ENCODE measurements at regions not wholly inside any gene's neighbourhood (a gene's known extent, or its start where the extent isn't known, plus 50 kb on each side); places are given as distances from the start of the nearest gene placed in this dataset.

DNA sequence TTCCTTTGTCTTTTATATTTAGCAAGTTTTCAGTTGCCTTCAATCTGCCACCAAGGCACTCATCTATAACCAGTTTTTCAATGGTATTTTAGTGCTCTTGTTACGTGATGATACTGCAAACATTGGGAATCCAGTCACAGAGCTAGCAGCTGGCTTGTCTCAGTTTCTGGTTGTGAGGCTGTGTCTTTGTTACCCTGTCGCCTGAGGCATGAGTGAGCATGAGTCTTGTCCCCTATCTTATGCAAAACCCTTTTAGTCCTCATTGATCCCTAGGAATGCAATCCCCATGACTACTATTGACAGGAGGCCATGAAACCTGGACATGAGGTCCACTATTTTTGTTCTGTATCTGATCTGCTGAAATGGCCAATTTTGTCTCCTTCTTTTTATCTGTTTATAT lies 391.0 kb downstream of the LMO7 start:
- TF ChIP-seq CTCF (IDR thresholded peaks at IDR 0.05; ENCODE audit: unreplicated experiment in 3 of 3), result no peak
- no peaks in the 10 kb centered on the region for H3K27me3 Mint-ChIP-seq (ENCODE audit: low read depth)
- peaks cover 4% of the 10 kb centered on the region for H3K9me3 Mint-ChIP-seq
- H3K4me1 Mint-ChIP-seq, result no peaks in the 10 kb centered on the region
- no peak overlapping the region for H3K4me3 Mint-ChIP-seq
- H3K36me3 Mint-ChIP-seq (ENCODE audit: low read depth), result no peaks in the 10 kb centered on the region
- no peak overlapping the region for H3K27ac Mint-ChIP-seq

- Mint-ChIP-seq H3K27me3 (ENCODE audit: low read depth) (no peaks in the 10 kb centered on the region), H3K36me3 (ENCODE audit: low read depth) (no peaks in the 10 kb centered on the region), H3K4me1 (no peaks in the 10 kb centered on the region), H3K4me3 (no peak overlapping the region), H3K9me3 (peaks cover 4% of the 10 kb centered on the region), H3K27ac (no peak overlapping the region)
- TF ChIP-seq CTCF (IDR thresholded peaks at IDR 0.05; ENCODE audit: unreplicated experiment in 3 of 3), result no peak
These were observed 389.3 kb downstream of the LMO7 start for GRCh38 chr13:76025392-76025791.

- no peak for TF ChIP-seq CTCF (IDR thresholded peaks at IDR 0.05; ENCODE audit: unreplicated experiment in 3 of 3)
- Mint-ChIP-seq H3K27me3 (ENCODE audit: low read depth) (peaks cover 3% of the 10 kb centered on the region), H3K4me3 (no peak overlapping the region), H3K36me3 (ENCODE audit: low read depth) (no peaks in the 10 kb centered on the region), H3K27ac (no peak overlapping the region), H3K4me1 (no peaks in the 10 kb centered on the region), H3K9me3 (peaks cover 4% of the 10 kb centered on the region)
These were observed 388.0 kb downstream of the LMO7 start for GRCh38 chr13:76024151-76024550.

DNA sequence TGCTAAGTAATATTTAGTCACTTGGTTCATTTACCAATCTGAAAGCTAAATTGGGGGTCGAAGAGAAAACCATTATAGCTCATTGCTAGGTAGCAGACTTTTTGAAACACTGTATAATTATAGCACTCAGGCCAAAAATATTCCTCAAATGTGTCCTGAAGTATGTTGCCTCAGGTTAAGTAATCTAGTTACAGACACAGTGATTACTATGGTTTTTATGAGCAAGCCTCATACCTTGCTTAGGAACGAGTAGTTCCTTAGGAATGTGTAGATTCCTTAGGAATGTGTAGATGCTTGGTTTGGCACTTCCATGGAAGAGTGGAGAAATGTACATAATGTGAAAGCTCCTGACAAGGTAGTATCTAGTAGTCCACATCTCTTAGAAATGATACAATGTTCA lies 387.5 kb downstream of the LMO7 start:
- H3K27ac Mint-ChIP-seq, result no peak overlapping the region
- peaks cover 4% of the 10 kb centered on the region for H3K27me3 Mint-ChIP-seq (ENCODE audit: low read depth)
- no peaks in the 10 kb centered on the region for H3K36me3 Mint-ChIP-seq (ENCODE audit: low read depth)
- H3K4me3 Mint-ChIP-seq, result no peak overlapping the region
- H3K9me3 Mint-ChIP-seq, result peaks cover 4% of the 10 kb centered on the region
- no peaks in the 10 kb centered on the region for H3K4me1 Mint-ChIP-seq
- TF ChIP-seq CTCF (IDR thresholded peaks at IDR 0.05; ENCODE audit: unreplicated experiment in 3 of 3), result no peak

- H3K27me3 Mint-ChIP-seq (ENCODE audit: low read depth), result peaks cover 4% of the 10 kb centered on the region
- H3K36me3 Mint-ChIP-seq (ENCODE audit: low read depth), result no peaks in the 10 kb centered on the region
- no peak overlapping the region for H3K4me3 Mint-ChIP-seq
- H3K9me3 Mint-ChIP-seq, result peaks cover 4% of the 10 kb centered on the region
- TF ChIP-seq CTCF (IDR thresholded peaks at IDR 0.05; ENCODE audit: unreplicated experiment in 3 of 3), result no peak
- H3K4me1 Mint-ChIP-seq, result no peaks in the 10 kb centered on the region
- no peak overlapping the region for H3K27ac Mint-ChIP-seq
These were observed 384.4 kb downstream of the LMO7 start for GRCh38 chr13:76020421-76020955.

GRCh38 chr13:76019421-76020044 lies 383.4 kb downstream of the LMO7 start:
- Mint-ChIP-seq H3K27ac (no peak overlapping the region), H3K9me3 (peaks cover 4% of the 10 kb centered on the region), H3K4me1 (peaks cover 8% of the 10 kb centered on the region), H3K27me3 (ENCODE audit: low read depth) (peaks cover 4% of the 10 kb centered on the region), H3K36me3 (ENCODE audit: low read depth) (no peaks in the 10 kb centered on the region), H3K4me3 (no peak overlapping the region)
- peak in 1 of 3 experiments; percentile 13 for TF ChIP-seq CTCF (IDR thresholded peaks at IDR 0.05; ENCODE audit: unreplicated experiment in 3 of 3)
